GM18526 (cell line): ENCODE measurements at regions not wholly inside any gene's neighbourhood (a gene's known extent, or its start where the extent isn't known, plus 50 kb on each side); places are given as distances from the start of the nearest gene placed in this dataset.

Source experiments
- POLR2A ChIP-seq: IDR thresholded peaks from 3 replicates; pipeline ENCODE4 v1.6.1; 2011; ENCODE audit not compliant: insufficient read length; ENCODE audit errors: extremely low read depth

GRCh38 chr6:87995461-87995860, 52.2 kb upstream of the SPACA1 start:
- no peak for TF ChIP-seq POLR2A

- no peak for TF ChIP-seq POLR2A
Measured at GRCh38 chr6:87993356-87993755, 54.3 kb upstream of the SPACA1 start.

GRCh38 chr6:87990871-87991270, 56.8 kb upstream of the SPACA1 start:
- TF ChIP-seq POLR2A = no peak

GRCh38 chr6:87982134-87982533, 65.5 kb upstream of the SPACA1 start:
- TF ChIP-seq POLR2A = no peak

- no peak for TF ChIP-seq POLR2A
Measured at GRCh38 chr6:87979737-87980136, 67.9 kb upstream of the SPACA1 start.

GRCh38 chr6:87976616-87977015, 71.0 kb upstream of the SPACA1 start:
- no peak for TF ChIP-seq POLR2A

GRCh38 chr6:87975561-87975960, 72.1 kb upstream of the SPACA1 start:
- no peak for TF ChIP-seq POLR2A

GRCh38 chr6:87972279-87972678, 75.4 kb upstream of the SPACA1 start:
- no peak for TF ChIP-seq POLR2A

- no peak for TF ChIP-seq POLR2A
Measured at GRCh38 chr6:87971605-87972262, 75.9 kb upstream of the SPACA1 start.

- TF ChIP-seq POLR2A = no peak
Measured at GRCh38 chr6:87968435-87969278, 79.0 kb upstream of the SPACA1 start.

GRCh38 chr6:87965806-87966205, 81.8 kb upstream of the SPACA1 start:
- no peak for TF ChIP-seq POLR2A

GRCh38 chr6:87959083-87959482, 88.6 kb upstream of the SPACA1 start:
- TF ChIP-seq POLR2A = no peak

- no peak for TF ChIP-seq POLR2A
Measured at GRCh38 chr6:87951751-87952150, 95.9 kb upstream of the SPACA1 start.

- TF ChIP-seq POLR2A = no peak
Measured at GRCh38 chr6:87950614-87951013, 97.0 kb upstream of the SPACA1 start.

- no peak for TF ChIP-seq POLR2A
Measured at GRCh38 chr6:87949194-87949593, 98.4 kb upstream of the SPACA1 start.

GRCh38 chr6:87946669-87947068, 101.0 kb upstream of the SPACA1 start:
- TF ChIP-seq POLR2A = no peak

- no peak for TF ChIP-seq POLR2A
Measured at GRCh38 chr6:87945966-87946365, 101.7 kb upstream of the SPACA1 start.

GRCh38 chr6:87945181-87945580, 102.5 kb upstream of the SPACA1 start:
- TF ChIP-seq POLR2A = no peak
